ENCODE measurements at regions not wholly inside any gene's neighbourhood (a gene's known extent, or its start where the extent isn't known, plus 50 kb on each side); places are given as distances from the start of the nearest gene placed in this dataset.

- TF ChIP-seq, protein P1, sequence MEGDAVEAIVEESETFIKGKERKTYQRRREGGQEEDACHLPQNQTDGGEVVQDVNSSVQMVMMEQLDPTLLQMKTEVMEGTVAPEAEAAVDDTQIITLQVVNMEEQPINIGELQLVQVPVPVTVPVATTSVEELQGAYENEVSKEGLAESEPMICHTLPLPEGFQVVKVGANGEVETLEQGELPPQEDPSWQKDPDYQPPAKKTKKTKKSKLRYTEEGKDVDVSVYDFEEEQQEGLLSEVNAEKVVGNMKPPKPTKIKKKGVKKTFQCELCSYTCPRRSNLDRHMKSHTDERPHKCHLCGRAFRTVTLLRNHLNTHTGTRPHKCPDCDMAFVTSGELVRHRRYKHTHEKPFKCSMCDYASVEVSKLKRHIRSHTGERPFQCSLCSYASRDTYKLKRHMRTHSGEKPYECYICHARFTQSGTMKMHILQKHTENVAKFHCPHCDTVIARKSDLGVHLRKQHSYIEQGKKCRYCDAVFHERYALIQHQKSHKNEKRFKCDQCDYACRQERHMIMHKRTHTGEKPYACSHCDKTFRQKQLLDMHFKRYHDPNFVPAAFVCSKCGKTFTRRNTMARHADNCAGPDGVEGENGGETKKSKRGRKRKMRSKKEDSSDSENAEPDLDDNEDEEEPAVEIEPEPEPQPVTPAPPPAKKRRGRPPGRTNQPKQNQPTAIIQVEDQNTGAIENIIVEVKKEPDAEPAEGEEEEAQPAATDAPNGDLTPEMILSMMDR (IDR thresholded peaks at IDR 0.05) = no peak
- TF ChIP-seq POLR2AphosphoS5 (IDR thresholded peaks at IDR 0.05) = no peak
Observed at GRCh38 chr12:110995016-110995415, 74.6 kb upstream of the MYL2 start.

Data from breast epithelium (tissue), 3 donors.